Hepatic stellate cell (primary cell): ENCODE measurements at regions not wholly inside any gene's neighbourhood (a gene's known extent, or its start where the extent isn't known, plus 50 kb on each side); places are given as distances from the start of the nearest gene placed in this dataset.
A peak's percentile ranks its signal among the peaks of the same experiment; 100 is the strongest.

Experiments used
- DNase-seq: peaks from one replicate; pipeline ENCODE4 v3.0.0; 2011; ENCODE audit warnings: low spot score

- no peak for DNase-seq
Measured at GRCh38 chr2:203813684-203814083, 53.9 kb upstream of the CTLA4 start.

GRCh38 chr2:203814661-203815540, 52.7 kb upstream of the CTLA4 start:
- peak; percentile 72 for DNase-seq

- DNase-seq: no peak
Measured at GRCh38 chr2:203815541-203815898, 52.1 kb upstream of the CTLA4 start.

GRCh38 chr2:203817147-203817546, 50.4 kb upstream of the CTLA4 start:
- no peak for DNase-seq
